AG10803 (cell line): ENCODE measurements at regions not wholly inside any gene's neighbourhood (a gene's known extent, or its start where the extent isn't known, plus 50 kb on each side); places are given as distances from the start of the nearest gene placed in this dataset.

Experiments used
- DNase-seq: peaks from one replicate; pipeline ENCODE4 v3.0.0; 2010; ENCODE audit warnings: low read depth
- H3K4me3 ChIP-seq: 2 replicates; pipeline ENCODE4 v1.5.1; 2011; ENCODE audit warnings: mild to moderate bottlenecking, low read length, control low read depth
- TF ChIP-seq, protein P1 (sequence below): conservative IDR thresholded peaks from 2 replicates; pipeline ENCODE4 v1.5.1; 2011; ENCODE audit warnings: mild to moderate bottlenecking, low read length, control low read depth, inconsistent platforms

DNA sequence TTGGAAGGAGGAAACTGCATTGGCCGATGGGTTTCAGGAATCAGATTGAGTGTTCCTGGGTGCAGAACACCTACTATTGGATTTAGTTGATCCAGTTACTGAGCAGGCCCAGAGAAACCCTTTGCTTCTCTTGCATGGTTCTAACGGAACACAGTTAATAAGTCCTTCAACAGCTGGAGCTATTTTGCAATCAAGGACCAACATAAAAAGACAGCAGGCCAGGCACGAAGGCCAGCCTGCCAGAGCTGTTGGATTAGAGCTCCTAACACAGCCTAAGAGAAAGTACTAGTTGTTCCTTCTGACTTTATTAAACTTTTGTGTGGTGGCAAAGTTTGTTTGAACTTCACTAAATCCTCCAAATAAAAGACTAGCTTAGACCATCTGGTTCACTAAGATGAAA lies 148.0 kb upstream of the LMO4 start:
- TF ChIP-seq, protein P1, sequence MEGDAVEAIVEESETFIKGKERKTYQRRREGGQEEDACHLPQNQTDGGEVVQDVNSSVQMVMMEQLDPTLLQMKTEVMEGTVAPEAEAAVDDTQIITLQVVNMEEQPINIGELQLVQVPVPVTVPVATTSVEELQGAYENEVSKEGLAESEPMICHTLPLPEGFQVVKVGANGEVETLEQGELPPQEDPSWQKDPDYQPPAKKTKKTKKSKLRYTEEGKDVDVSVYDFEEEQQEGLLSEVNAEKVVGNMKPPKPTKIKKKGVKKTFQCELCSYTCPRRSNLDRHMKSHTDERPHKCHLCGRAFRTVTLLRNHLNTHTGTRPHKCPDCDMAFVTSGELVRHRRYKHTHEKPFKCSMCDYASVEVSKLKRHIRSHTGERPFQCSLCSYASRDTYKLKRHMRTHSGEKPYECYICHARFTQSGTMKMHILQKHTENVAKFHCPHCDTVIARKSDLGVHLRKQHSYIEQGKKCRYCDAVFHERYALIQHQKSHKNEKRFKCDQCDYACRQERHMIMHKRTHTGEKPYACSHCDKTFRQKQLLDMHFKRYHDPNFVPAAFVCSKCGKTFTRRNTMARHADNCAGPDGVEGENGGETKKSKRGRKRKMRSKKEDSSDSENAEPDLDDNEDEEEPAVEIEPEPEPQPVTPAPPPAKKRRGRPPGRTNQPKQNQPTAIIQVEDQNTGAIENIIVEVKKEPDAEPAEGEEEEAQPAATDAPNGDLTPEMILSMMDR = no peak
- peak; percentile 38 for DNase-seq

DNA sequence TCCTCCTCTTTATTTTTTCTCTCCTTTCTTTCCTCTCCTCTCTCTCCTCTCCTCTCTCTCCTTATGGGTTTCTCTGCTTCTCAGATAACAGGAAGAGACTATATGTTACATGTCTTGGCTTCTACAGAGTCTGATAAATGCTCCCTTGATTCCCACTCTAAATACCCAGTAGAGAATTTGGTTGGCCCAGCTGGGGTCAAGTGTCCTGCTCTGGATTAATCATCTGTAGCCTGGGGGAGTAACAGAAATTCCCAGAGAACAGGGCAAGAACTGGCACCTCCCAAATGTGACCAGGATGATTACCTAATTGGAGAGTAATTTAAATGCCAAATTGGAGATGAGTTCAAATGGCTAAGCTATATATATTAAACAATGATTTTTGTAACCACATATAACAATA lies 146.1 kb upstream of the LMO4 start:
- no peak for DNase-seq
- TF ChIP-seq, protein P1 = no peak
- no peak overlapping the region for H3K4me3 ChIP-seq

More for the DNA sequence above, 148.0 kb upstream of the LMO4 start:
- no peak overlapping the region for H3K4me3 ChIP-seq

GRCh38 chr1:87185077-87185476 lies 143.6 kb upstream of the LMO4 start:
- DNase-seq = no peak
- TF ChIP-seq, protein P1 = no peak
- H3K4me3 ChIP-seq = no peak overlapping the region

- TF ChIP-seq, protein P1 = no peak
- no peak overlapping the region for H3K4me3 ChIP-seq
- no peak for DNase-seq
These were observed 142.3 kb upstream of the LMO4 start for GRCh38 chr1:87186346-87186745.

GRCh38 chr1:87188640-87189039 lies 140.0 kb upstream of the LMO4 start:
- H3K4me3 ChIP-seq = no peak overlapping the region
- TF ChIP-seq, protein P1 = no peak
- no peak for DNase-seq

GRCh38 chr1:87190402-87190801 lies 138.3 kb upstream of the LMO4 start:
- no peak for DNase-seq
- no peak overlapping the region for H3K4me3 ChIP-seq
- TF ChIP-seq, protein P1 = no peak

GRCh38 chr1:87191646-87192045 lies 137.0 kb upstream of the LMO4 start:
- TF ChIP-seq, protein P1 = no peak
- no peak for DNase-seq
- no peak overlapping the region for H3K4me3 ChIP-seq
